ENCODE measurements at regions not wholly inside any gene's neighbourhood (a gene's known extent, or its start where the extent isn't known, plus 50 kb on each side); places are given as distances from the start of the nearest gene placed in this dataset.
"Not testable (repeated sequence)": the region's sequence is repeated elsewhere in the genome, so short reads cannot be mapped to it uniquely, and the experiment has no call there.

DNA sequence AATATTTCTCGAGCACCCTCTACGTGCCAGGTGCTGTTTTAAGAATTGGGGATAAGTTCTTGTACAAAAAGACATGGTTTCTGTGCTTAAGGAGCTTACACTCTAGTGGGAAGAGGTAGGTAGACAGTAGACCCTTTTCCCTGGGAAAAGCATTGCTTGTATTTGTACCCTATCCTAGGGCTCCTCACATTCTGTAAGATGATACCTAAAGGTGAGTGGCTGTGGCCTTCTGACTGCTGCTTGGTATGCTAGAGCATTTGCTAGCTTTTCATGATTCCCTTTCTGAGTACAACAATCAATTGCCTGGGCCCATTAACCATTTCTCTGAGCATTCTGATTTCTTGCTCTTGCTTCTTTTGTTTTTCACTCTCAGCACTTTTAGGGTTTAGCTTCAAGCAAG lies 286.6 kb downstream of the ZIC3 start:
- TF ChIP-seq, protein P1, sequence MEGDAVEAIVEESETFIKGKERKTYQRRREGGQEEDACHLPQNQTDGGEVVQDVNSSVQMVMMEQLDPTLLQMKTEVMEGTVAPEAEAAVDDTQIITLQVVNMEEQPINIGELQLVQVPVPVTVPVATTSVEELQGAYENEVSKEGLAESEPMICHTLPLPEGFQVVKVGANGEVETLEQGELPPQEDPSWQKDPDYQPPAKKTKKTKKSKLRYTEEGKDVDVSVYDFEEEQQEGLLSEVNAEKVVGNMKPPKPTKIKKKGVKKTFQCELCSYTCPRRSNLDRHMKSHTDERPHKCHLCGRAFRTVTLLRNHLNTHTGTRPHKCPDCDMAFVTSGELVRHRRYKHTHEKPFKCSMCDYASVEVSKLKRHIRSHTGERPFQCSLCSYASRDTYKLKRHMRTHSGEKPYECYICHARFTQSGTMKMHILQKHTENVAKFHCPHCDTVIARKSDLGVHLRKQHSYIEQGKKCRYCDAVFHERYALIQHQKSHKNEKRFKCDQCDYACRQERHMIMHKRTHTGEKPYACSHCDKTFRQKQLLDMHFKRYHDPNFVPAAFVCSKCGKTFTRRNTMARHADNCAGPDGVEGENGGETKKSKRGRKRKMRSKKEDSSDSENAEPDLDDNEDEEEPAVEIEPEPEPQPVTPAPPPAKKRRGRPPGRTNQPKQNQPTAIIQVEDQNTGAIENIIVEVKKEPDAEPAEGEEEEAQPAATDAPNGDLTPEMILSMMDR (IDR thresholded peaks at IDR 0.05), result no peak
- H3K4me2 ChIP-seq (ENCODE audit: low read length), result no peak overlapping the region
- no peak overlapping the region for H3K4me3 ChIP-seq (ENCODE audit: low read depth, low read length)
- no peaks in the 10 kb centered on the region for H3K36me3 ChIP-seq (ENCODE audit: control insufficient read depth, insufficient read depth, low read length)
- no peaks in the 10 kb centered on the region for H3K27me3 ChIP-seq (ENCODE audit: control insufficient read depth, insufficient read depth, low read length)
- H3K4me1 ChIP-seq, result no peaks in the 10 kb centered on the region
- no peak overlapping the region for H3K27ac ChIP-seq
- no peaks in the 10 kb centered on the region for H3K9me3 ChIP-seq (ENCODE audit: control insufficient read depth, low read length)
- H3K79me2 ChIP-seq, result no peaks in the 10 kb centered on the region
- no peak overlapping the region for H3K9ac ChIP-seq
- H2AFZ ChIP-seq, result no peak overlapping the region

DNA sequence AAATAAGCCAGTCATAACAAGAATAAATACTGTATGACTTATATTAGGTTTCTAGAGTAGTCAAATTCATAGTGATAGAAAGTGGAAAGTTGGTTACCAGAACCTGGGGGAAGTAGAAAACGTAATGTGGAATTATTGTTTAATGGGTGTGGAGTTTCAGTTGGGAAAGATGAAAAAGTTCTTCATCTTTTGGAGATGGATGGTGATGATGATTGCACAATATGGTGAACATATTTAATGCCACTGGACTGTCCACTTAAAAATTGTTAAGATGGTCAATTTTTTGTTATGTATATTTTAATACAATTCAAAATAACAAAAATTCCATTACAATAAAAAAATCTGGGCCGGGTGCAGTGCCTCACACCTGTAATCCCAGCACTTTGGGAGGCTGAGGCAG lies 289.6 kb downstream of the ZIC3 start:
- Histone ChIP-seq H3K27me3 (ENCODE audit: control insufficient read depth, insufficient read depth, low read length) (no peaks in the 10 kb centered on the region), H2AFZ (no peak overlapping the region)
- TF ChIP-seq, protein P1 (IDR thresholded peaks at IDR 0.05), result no peak

DNA sequence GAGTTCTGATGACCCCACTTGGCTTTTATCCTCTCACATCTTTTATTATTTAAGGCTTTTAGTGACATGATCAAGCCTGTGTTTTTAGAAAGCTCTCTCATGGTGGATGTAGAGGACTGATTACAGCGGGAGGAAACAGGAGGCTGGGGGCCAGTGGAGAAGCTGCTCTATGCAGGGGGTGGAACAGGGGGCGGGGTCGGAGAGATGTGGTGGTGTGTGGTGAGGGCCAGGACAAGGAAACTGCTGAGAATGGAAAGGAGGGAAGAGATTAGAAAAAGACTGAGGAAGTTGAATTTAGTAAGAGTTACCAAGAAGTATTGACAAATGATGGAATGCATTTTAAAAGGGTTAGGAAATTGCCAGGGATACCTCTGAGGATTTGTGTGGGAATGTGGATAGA lies 292.2 kb downstream of the ZIC3 start:
- Histone ChIP-seq H3K36me3 (ENCODE audit: control insufficient read depth, insufficient read depth, low read length) (no peaks in the 10 kb centered on the region), H3K27ac (no peak overlapping the region), H3K27me3 (ENCODE audit: control insufficient read depth, insufficient read depth, low read length) (no peaks in the 10 kb centered on the region), H3K9ac (no peak overlapping the region), H3K4me2 (ENCODE audit: low read length) (no peak overlapping the region), H2AFZ (no peak overlapping the region), H3K4me3 (ENCODE audit: low read depth, low read length) (no peak overlapping the region), H3K9me3 (ENCODE audit: control insufficient read depth, low read length) (no peaks in the 10 kb centered on the region), H3K79me2 (no peaks in the 10 kb centered on the region), H3K4me1 (no peaks in the 10 kb centered on the region)
- TF ChIP-seq, protein P1 (IDR thresholded peaks at IDR 0.05), result no peak

More for the DNA sequence above, 289.6 kb downstream of the ZIC3 start:
- Histone ChIP-seq H3K4me1 (no peaks in the 10 kb centered on the region), H3K79me2 (no peaks in the 10 kb centered on the region), H3K4me3 (ENCODE audit: low read depth, low read length) (no peak overlapping the region), H3K9ac (no peak overlapping the region), H3K9me3 (ENCODE audit: control insufficient read depth, low read length) (no peaks in the 10 kb centered on the region), H3K36me3 (ENCODE audit: control insufficient read depth, insufficient read depth, low read length) (no peaks in the 10 kb centered on the region), H3K27ac (no peak overlapping the region), H3K4me2 (ENCODE audit: low read length) (no peak overlapping the region)

DNA sequence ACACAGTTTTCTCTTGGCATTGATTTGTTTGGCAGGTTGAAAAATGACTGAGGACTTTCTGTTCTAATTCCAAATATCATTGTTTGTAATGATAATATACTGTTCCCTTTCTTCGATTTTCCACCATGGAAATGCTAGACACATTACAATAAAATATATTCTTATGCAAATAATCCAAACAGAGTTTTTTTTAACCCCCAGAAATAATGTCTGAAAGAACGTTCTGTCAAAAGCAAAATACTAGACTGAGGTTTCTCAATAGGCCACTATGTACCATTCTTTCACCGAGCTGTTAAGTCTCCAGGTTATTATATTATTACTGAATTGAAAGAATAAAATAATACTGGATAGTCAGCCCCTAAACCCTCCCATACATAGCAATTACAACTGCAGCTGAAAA lies 312.5 kb downstream of the ZIC3 start:
- H2AFZ ChIP-seq, result no peak overlapping the region
- H3K27ac ChIP-seq, result no peak overlapping the region
- no peaks in the 10 kb centered on the region for H3K4me1 ChIP-seq
- H3K79me2 ChIP-seq, result no peaks in the 10 kb centered on the region
- no peaks in the 10 kb centered on the region for H3K27me3 ChIP-seq (ENCODE audit: control insufficient read depth, insufficient read depth, low read length)
- no peak overlapping the region for H3K4me2 ChIP-seq (ENCODE audit: low read length)
- H3K36me3 ChIP-seq (ENCODE audit: control insufficient read depth, insufficient read depth, low read length), result no peaks in the 10 kb centered on the region
- TF ChIP-seq, protein P1 (IDR thresholded peaks at IDR 0.05), result no peak
- H3K9me3 ChIP-seq (ENCODE audit: control insufficient read depth, low read length), result no peaks in the 10 kb centered on the region
- H3K4me3 ChIP-seq (ENCODE audit: low read depth, low read length), result no peak overlapping the region
- H3K9ac ChIP-seq, result no peak overlapping the region

GRCh38 chrX:137882960-137883359 lies 317.0 kb downstream of the ZIC3 start:
- Histone ChIP-seq H3K4me3 (ENCODE audit: low read depth, low read length) (no peak overlapping the region), H3K36me3 (ENCODE audit: control insufficient read depth, insufficient read depth, low read length) (no peaks in the 10 kb centered on the region), H3K4me1 (no peaks in the 10 kb centered on the region), H3K9ac (no peak overlapping the region), H3K4me2 (ENCODE audit: low read length) (no peak overlapping the region), H3K27me3 (ENCODE audit: control insufficient read depth, insufficient read depth, low read length) (no peaks in the 10 kb centered on the region), H3K9me3 (ENCODE audit: control insufficient read depth, low read length) (no peaks in the 10 kb centered on the region), H2AFZ (no peak overlapping the region), H3K79me2 (no peaks in the 10 kb centered on the region), H3K27ac (no peak overlapping the region)
- TF ChIP-seq, protein P1 (IDR thresholded peaks at IDR 0.05), result no peak

DNA sequence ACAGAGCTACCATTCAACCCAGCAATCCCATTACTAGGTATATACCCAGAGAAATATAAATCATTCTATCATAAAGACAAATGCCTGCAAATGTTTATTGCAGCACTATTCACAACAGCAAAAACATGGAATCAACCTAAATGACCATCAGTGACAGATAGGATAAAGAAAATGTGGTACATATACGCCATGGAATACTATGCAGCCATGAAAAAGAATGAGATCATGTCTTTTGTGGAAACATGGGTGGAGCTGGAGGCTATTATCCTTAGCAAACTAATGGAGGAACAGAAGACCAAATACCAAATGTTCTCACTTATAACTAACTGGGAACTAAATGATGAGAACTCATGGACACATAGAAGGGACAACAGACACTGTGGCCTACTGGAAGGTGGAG lies 318.9 kb downstream of the ZIC3 start:
- not testable (repeated sequence) for H3K9ac ChIP-seq; H3K4me2 ChIP-seq (ENCODE audit: low read length); H3K36me3 ChIP-seq (ENCODE audit: control insufficient read depth, insufficient read depth, low read length); H3K4me3 ChIP-seq (ENCODE audit: low read depth, low read length); H2AFZ ChIP-seq; H3K27me3 ChIP-seq (ENCODE audit: control insufficient read depth, insufficient read depth, low read length); H3K79me2 ChIP-seq; H3K4me1 ChIP-seq; H3K9me3 ChIP-seq (ENCODE audit: control insufficient read depth, low read length); H3K27ac ChIP-seq

Data from parathyroid adenoma (tissue), 2 donors.